Upper lobe of left lung (tissue), 4 donors: ENCODE measurements at regions not wholly inside any gene's neighbourhood (a gene's known extent, or its start where the extent isn't known, plus 50 kb on each side); places are given as distances from the start of the nearest gene placed in this dataset.

Source experiments
- CTCF ChIP-seq, 6 experiments: fragments of 450-650 bp in 4 of 6; fragments of 200-600 bp in 2 of 6; sonication (generic) in 2 of 6; IDR thresholded peaks; one replicate each; pipeline ENCODE4 v1.5.1; 2016 to 2019; ENCODE audit warnings: antibody characterized with exemption in 6 of 6
- EP300 ChIP-seq, 4 donors: sonication (generic); formaldehyde crosslinking; IDR thresholded peaks; one replicate each; pipeline ENCODE4 v1.5.1; 2017; ENCODE audit warnings: antibody characterized with exemption in 4 of 4, control low read depth in 2 of 4
- POLR2A ChIP-seq, 4 donors: fragments of 450-650 bp; IDR thresholded peaks; one replicate each; pipeline ENCODE4 v1.5.1; 2016 to 2017; ENCODE audit warnings: antibody characterized with exemption in 4 of 4, mild to moderate bottlenecking in 2 of 4
- POLR2AphosphoS5 ChIP-seq, 2 donors: sonication (generic); formaldehyde crosslinking; IDR thresholded peaks; one replicate each; pipeline ENCODE4 v1.5.1; 2017; ENCODE audit warnings: antibody characterized with exemption in 2 of 2

GRCh38 chr4:116942315-116942714 is 143.1 kb downstream of the TRAM1L1 start:
- no peak for TF ChIP-seq POLR2A (IDR thresholded peaks at IDR 0.05)
- no peak for TF ChIP-seq POLR2AphosphoS5 (IDR thresholded peaks at IDR 0.05)
- TF ChIP-seq CTCF (IDR thresholded peaks at IDR 0.05) = no peak
- TF ChIP-seq EP300 (IDR thresholded peaks at IDR 0.05) = no peak
